Lower leg skin (tissue), 3 donors: ENCODE measurements at regions not wholly inside any gene's neighbourhood (a gene's known extent, or its start where the extent isn't known, plus 50 kb on each side); places are given as distances from the start of the nearest gene placed in this dataset.

Experiments used
- POLR2A ChIP-seq, 2 donors: fragments of 450-650 bp; IDR thresholded peaks; one replicate each; pipeline ENCODE4 v1.6.1; 2016 to 2017; ENCODE audit warnings: antibody characterized with exemption in 2 of 2, mild to moderate bottlenecking in 1 of 2, moderate library complexity in 1 of 2
- TF ChIP-seq, protein P1 (sequence below), 3 donors: fragments of 450-650 bp; IDR thresholded peaks; one replicate each; pipeline ENCODE4 v1.5.1; 2016; ENCODE audit warnings: antibody characterized with exemption in 3 of 3, mild to moderate bottlenecking in 3 of 3, moderate library complexity in 2 of 3

DNA sequence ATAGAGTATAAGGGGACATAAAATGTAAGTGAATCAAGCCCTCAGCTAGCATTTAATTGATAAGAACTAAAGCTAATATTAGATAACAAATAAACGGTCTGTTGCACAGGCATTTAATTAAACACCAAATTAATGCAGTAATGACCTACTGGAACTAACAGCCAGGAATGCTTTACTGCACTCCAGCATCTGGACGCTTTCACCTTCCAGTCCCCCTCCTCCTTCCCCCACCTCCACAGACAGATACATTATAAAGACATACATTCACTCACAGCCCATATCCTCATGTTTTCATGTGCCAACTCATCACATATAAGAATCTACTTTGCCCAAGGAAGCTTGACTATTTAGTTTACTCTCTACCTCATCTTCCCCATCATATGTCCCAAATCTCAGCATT is 337.4 kb upstream of the PIK3C3 start:
- TF ChIP-seq POLR2A (IDR thresholded peaks at IDR 0.05), result no peak
- TF ChIP-seq, protein P1, sequence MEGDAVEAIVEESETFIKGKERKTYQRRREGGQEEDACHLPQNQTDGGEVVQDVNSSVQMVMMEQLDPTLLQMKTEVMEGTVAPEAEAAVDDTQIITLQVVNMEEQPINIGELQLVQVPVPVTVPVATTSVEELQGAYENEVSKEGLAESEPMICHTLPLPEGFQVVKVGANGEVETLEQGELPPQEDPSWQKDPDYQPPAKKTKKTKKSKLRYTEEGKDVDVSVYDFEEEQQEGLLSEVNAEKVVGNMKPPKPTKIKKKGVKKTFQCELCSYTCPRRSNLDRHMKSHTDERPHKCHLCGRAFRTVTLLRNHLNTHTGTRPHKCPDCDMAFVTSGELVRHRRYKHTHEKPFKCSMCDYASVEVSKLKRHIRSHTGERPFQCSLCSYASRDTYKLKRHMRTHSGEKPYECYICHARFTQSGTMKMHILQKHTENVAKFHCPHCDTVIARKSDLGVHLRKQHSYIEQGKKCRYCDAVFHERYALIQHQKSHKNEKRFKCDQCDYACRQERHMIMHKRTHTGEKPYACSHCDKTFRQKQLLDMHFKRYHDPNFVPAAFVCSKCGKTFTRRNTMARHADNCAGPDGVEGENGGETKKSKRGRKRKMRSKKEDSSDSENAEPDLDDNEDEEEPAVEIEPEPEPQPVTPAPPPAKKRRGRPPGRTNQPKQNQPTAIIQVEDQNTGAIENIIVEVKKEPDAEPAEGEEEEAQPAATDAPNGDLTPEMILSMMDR (IDR thresholded peaks at IDR 0.05), result no peak
